Esophagus muscularis mucosa (tissue), 3 donors: ENCODE measurements at regions not wholly inside any gene's neighbourhood (a gene's known extent, or its start where the extent isn't known, plus 50 kb on each side); places are given as distances from the start of the nearest gene placed in this dataset.

ENCODE experiments used
- CTCF ChIP-seq, 3 experiments: fragments of 200-600 bp in 2 of 3; fragments of 450-650 bp in 1 of 3; sonication (generic) in 2 of 3; IDR thresholded peaks; one replicate each; pipeline ENCODE4 v1.5.1; 2017 to 2019; ENCODE audit warnings: antibody characterized with exemption in 3 of 3, mild to moderate bottlenecking in 2 of 3, moderate library complexity in 1 of 3
- POLR2A ChIP-seq: fragments of 450-650 bp; IDR thresholded peaks from one replicate; pipeline ENCODE4 v1.6.1; 2017; ENCODE audit warnings: antibody characterized with exemption, moderate library complexity, mild to moderate bottlenecking, low read depth

- no peak for TF ChIP-seq CTCF (IDR thresholded peaks at IDR 0.05)
- no peak for TF ChIP-seq POLR2A
These were observed 675.1 kb downstream of the GRXCR1 start for GRCh38 chr4:43567644-43568043.
